Psoas muscle (tissue), 7 donors: ENCODE measurements at regions not wholly inside any gene's neighbourhood (a gene's known extent, or its start where the extent isn't known, plus 50 kb on each side); places are given as distances from the start of the nearest gene placed in this dataset.

Experiments used
- ATAC-seq, 4 donors: fragments of 200-7000 bp; cut with Tn5 transposase; one replicate each; pipeline ENCODE4 v1.9.1; 2020; ENCODE audit warnings: moderate library complexity in 3 of 4, mild to moderate bottlenecking in 2 of 4
- DNase-seq, 2 donors: peaks; one replicate each; pipeline ENCODE4 v3.0.0-alpha.2; 2020
- H3K27ac ChIP-seq: fragments of 200-600 bp; one replicate; pipeline ENCODE4 v1.8.0; 2022
- H3K27me3 ChIP-seq, 3 donors: fragments of 200-600 bp in 1 of 3; one replicate each; pipeline versions ENCODE4 v1.6.1 to v1.8.0; 2013 to 2022; ENCODE audit warnings: low read length in 2 of 3, mild to moderate bottlenecking in 2 of 3, moderate library complexity in 1 of 3; ENCODE audit not compliant: insufficient read depth in 3 of 3
- H3K36me3 ChIP-seq, 2 donors: fragments of 200-600 bp in 1 of 2; one replicate each; pipeline versions ENCODE4 v1.6.1 to v1.8.0; 2013 to 2022; ENCODE audit warnings: low read depth in 1 of 2, mild to moderate bottlenecking in 1 of 2, moderate library complexity in 1 of 2; ENCODE audit not compliant: insufficient read depth in 1 of 2
- H3K4me1 ChIP-seq: fragments of 200-600 bp; one replicate; pipeline ENCODE4 v1.8.0; 2022
- H3K4me3 ChIP-seq: fragments of 200-600 bp; one replicate; pipeline ENCODE4 v1.8.0; 2022; ENCODE audit warnings: mild to moderate bottlenecking
- H3K9me3 ChIP-seq: fragments of 200-600 bp; one replicate; pipeline ENCODE4 v1.8.0; 2022
- WGBS, 3 donors: extraction: QIAGEN DNeasy Blood & Tissue Kit; methylation state at CpG; one replicate each; pipeline versions ENCODE4 v1.1.6 to v1.1.7; 2013; 5-methylcytosine and 5-hydroxymethylcytosine counted together
- intact Hi-C, 2 donors: fragments of 100-400 bp; cut with DNase I; formaldehyde crosslinking; loops; one replicate each; pipeline versions ENCODE4 v1.11.0 to v1.14.2; 2022
- TF ChIP-seq, protein P1 (sequence below): fragments of 200-600 bp; IDR thresholded peaks from one replicate; pipeline ENCODE4 v1.8.0; 2022; ENCODE audit warnings: antibody characterized with exemption
- donor health status: healthy with polysubstance abuse.
- donor health status: DM: no; HTN: no; CAD: no; lungs with moderate emphysema.
- donor health status: Bipolar disorder and iron deficiency.
- donor health status: healthy.
- donor health status: DM: yes; HTN: yes; CAD: no.
- donor health status: DM: no; HTN: no; CAD: no.
- donor health status: DM: yes; HTN: yes; CAD: no.

DNA sequence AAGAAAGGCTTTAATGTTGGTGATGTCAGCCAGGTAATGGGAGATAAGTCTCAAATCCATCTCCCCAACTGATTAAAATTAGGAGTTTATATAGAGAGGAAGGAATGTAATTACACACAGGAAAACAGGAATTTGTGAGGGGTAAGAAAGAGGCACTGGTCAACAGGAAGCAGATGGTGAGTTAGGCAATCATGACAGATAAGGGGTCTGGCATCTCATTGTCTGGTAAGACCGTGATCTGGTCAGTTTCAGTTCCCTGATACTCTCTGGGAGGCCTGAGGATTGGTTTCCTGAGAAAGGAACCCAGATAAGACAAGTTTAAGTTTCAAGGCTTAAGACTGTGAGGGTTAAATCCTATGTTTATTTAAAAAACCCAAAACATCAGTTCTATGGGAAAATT is 414.7 kb upstream of the ARRDC4 start:
- no peak for ATAC-seq
- Histone ChIP-seq H3K4me1 (no peaks in the 10 kb centered on the region), H3K9me3 (peaks cover 17% of the 10 kb centered on the region), H3K27me3 (no peaks in the 10 kb centered on the region), H3K36me3 (no peaks in the 10 kb centered on the region), H3K4me3 (no peak overlapping the region), H3K27ac (no peak overlapping the region)
- intact Hi-C loops, result loop anchor here in 1 of 2 donors (5.0 kb wide), 1 partner anchor 223 kb away; no protein-coding TSS in a partner anchor
- DNase-seq, result no peak
- TF ChIP-seq, protein P1, sequence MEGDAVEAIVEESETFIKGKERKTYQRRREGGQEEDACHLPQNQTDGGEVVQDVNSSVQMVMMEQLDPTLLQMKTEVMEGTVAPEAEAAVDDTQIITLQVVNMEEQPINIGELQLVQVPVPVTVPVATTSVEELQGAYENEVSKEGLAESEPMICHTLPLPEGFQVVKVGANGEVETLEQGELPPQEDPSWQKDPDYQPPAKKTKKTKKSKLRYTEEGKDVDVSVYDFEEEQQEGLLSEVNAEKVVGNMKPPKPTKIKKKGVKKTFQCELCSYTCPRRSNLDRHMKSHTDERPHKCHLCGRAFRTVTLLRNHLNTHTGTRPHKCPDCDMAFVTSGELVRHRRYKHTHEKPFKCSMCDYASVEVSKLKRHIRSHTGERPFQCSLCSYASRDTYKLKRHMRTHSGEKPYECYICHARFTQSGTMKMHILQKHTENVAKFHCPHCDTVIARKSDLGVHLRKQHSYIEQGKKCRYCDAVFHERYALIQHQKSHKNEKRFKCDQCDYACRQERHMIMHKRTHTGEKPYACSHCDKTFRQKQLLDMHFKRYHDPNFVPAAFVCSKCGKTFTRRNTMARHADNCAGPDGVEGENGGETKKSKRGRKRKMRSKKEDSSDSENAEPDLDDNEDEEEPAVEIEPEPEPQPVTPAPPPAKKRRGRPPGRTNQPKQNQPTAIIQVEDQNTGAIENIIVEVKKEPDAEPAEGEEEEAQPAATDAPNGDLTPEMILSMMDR, result no peak
- WGBS, 3 donors, result 40 to 45% (median 45%) methylated on average over 1 of the region's 1 CpG

DNA sequence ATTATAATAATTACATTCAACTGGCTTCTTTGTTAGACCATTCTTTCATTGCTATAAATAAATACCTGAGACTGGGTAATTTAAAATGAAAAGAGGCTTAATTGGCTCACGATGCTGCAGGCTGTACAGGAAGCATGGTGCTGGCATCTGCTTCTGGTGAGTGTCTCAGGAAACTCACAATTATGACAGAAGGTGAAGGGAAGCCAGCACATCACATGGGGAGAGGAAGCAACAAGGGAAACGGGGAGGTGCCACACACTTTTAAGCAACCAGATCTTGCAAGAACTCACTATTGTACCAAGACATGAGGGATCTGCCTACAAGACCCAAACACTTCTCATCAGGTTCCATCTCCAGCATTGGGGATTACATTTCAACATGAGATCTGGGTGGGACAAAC is 413.1 kb upstream of the ARRDC4 start:
- Histone ChIP-seq H3K4me1 (no peaks in the 10 kb centered on the region), H3K36me3 (no peaks in the 10 kb centered on the region), H3K9me3 (peaks cover 17% of the 10 kb centered on the region), H3K27me3 (no peaks in the 10 kb centered on the region), H3K27ac (no peak overlapping the region), H3K4me3 (no peak overlapping the region)
- DNase-seq (no peak), ATAC-seq (no peak)
- 59 to 65% (median 64%) methylated on average over 2 of the region's 2 CpGs for WGBS, 3 donors
- intact Hi-C loops, result loop anchor here in 1 of 2 donors (5.0 kb wide), 1 partner anchor 225 kb away; no protein-coding TSS in a partner anchor
- TF ChIP-seq, protein P1, result no peak

DNA sequence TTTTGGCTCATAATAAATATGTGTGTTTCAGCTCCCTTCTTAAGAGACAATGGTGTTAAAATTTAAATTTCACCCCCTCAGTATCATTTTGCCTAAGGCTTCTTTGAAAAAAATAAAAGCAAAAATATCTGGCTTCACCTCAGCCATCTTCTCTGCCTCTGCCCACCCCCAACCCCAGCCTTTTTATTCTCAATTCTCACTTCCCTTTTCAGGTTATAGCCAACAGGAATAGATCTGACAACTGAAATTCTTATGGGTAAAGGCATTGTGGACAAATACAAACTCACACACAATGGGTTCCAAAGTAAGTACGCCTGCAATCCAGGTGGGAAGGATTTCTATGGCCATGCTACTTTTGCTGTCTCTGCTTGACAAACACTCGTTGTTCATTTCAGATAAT is 399.0 kb upstream of the ARRDC4 start:
- no peak for ATAC-seq
- WGBS, 3 donors, result 76 to 86% (median 86%) methylated on average over 2 of the region's 2 CpGs
- H3K27me3 ChIP-seq, result peaks cover 0 to 2% (median 0%) of the 10 kb centered on the region in 3 donors
- no peaks in the 10 kb centered on the region for H3K9me3 ChIP-seq
- H3K27ac ChIP-seq, result no peak overlapping the region
- TF ChIP-seq, protein P1, result no peak
- intact Hi-C loops, result no loop called here
- H3K4me3 ChIP-seq, result no peak overlapping the region
- DNase-seq, result no peak
- H3K36me3 ChIP-seq, result no peaks in the 10 kb centered on the region
- no peaks in the 10 kb centered on the region for H3K4me1 ChIP-seq

DNA sequence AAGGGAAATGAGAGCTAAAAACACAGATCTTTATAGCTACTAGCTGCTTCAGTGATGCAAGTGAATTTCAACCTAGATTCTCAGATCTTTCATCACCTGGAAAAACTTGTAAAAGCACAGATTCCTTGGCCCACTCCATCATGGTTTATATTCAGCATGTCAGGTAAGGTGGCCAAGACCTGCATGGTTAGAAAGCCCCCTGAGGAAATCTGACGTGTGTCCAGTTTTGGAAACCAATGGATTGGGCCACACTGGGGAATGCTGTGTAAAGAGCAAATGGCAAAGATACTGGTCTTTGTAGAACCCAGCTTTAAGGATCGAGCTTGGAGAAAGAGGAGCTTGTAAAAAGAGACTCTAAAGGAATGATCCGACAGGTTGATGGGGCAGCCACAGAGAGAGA is 397.0 kb upstream of the ARRDC4 start:
- no peak overlapping the region for H3K4me3 ChIP-seq
- H3K27me3 ChIP-seq, result peaks cover 0 to 2% (median 0%) of the 10 kb centered on the region in 3 donors
- no peaks in the 10 kb centered on the region for H3K9me3 ChIP-seq
- intact Hi-C loops, result no loop called here
- H3K4me1 ChIP-seq, result no peaks in the 10 kb centered on the region
- no peaks in the 10 kb centered on the region for H3K36me3 ChIP-seq
- no peak overlapping the region for H3K27ac ChIP-seq
- WGBS, 3 donors, result 84 to 86% (median 85%) methylated on average over 3 of the region's 3 CpGs
- TF ChIP-seq, protein P1, result no peak
- DNase-seq (no peak), ATAC-seq (no peak)

DNA sequence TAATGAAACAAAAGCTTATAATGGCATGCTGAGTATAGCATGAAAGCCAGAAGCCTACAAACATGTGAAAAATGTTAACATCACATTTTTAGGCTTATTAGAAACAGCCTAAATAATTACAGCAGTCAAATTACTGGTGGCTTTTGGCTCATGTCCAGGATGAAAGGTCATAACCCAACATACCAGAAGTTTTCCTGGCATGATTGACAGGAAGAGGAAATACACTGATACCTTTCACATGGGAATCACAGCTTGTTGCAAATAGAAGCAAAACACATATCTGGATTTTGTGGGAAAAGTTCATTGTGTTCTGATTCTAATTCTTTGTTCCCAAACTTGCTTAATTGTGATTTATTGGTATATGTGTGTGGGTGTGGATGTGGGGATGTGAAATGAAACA is 393.5 kb upstream of the ARRDC4 start:
- intact Hi-C loops, result no loop called here
- Histone ChIP-seq H3K4me3 (no peak overlapping the region), H3K27ac (no peak overlapping the region), H3K4me1 (no peaks in the 10 kb centered on the region), H3K9me3 (peaks cover 4% of the 10 kb centered on the region), H3K27me3 (peaks cover 0 to 2% (median 0%) of the 10 kb centered on the region in 3 donors), H3K36me3 (no peaks in the 10 kb centered on the region)
- TF ChIP-seq, protein P1, result no peak
- DNase-seq, result no peak
- ATAC-seq, result no peak
